Right cardiac atrium (tissue), 5 donors: ENCODE measurements at regions not wholly inside any gene's neighbourhood (a gene's known extent, or its start where the extent isn't known, plus 50 kb on each side); places are given as distances from the start of the nearest gene placed in this dataset.

Source experiments
- ATAC-seq, 2 donors: fragments of 200-7000 bp; cut with Tn5 transposase; one replicate each; pipeline versions ENCODE4 v1.8.0 to v1.9.1; 2020; ENCODE audit warnings: moderate library complexity in 2 of 2, mild to moderate bottlenecking in 1 of 2
- DNase-seq, 3 donors: peaks; one replicate each; pipeline ENCODE4 v3.0.0-alpha.2; 2020
- H3K27ac ChIP-seq: one replicate; pipeline ENCODE4 v1.5.1; 2013; ENCODE audit warnings: mild to moderate bottlenecking, low read length, control low read depth, moderate library complexity
- H3K27me3 ChIP-seq: one replicate; pipeline ENCODE4 v1.6.1; 2013; ENCODE audit not compliant: control insufficient read depth, insufficient read depth
- H3K4me1 ChIP-seq: one replicate; pipeline ENCODE4 v1.6.1; 2013; ENCODE audit warnings: low read length; ENCODE audit not compliant: control insufficient read depth, insufficient read depth
- H3K4me3 ChIP-seq: one replicate; pipeline ENCODE4 v1.5.1; 2013; ENCODE audit warnings: low read length, control low read depth
- H3K9me3 ChIP-seq: one replicate; pipeline ENCODE4 v1.6.1; 2013; ENCODE audit warnings: low read length; ENCODE audit not compliant: control insufficient read depth
- WGBS: extraction: QIAGEN DNeasy Blood & Tissue Kit; methylation state at CpG from one replicate; pipeline ENCODE4 v1.1.7; 2013; 5-methylcytosine and 5-hydroxymethylcytosine counted together
- intact Hi-C, 4 donors: fragments of 100-400 bp; cut with DNase I; formaldehyde crosslinking; loops; one replicate each; pipeline versions ENCODE4 v1.11.0 to v1.14.0; 2022 to 2023
- donor health status: healthy with polysubstance abuse.
- donor health status: DM: no; HTN: yes; CAD: no.
- donor health status: DM: no; HTN: no; CAD: no.
- donor health status: DM: no; HTN: yes; CAD: no; lungs with severe emphysema.
- donor health status: DM: yes; HTN: yes; CAD: no.

DNA sequence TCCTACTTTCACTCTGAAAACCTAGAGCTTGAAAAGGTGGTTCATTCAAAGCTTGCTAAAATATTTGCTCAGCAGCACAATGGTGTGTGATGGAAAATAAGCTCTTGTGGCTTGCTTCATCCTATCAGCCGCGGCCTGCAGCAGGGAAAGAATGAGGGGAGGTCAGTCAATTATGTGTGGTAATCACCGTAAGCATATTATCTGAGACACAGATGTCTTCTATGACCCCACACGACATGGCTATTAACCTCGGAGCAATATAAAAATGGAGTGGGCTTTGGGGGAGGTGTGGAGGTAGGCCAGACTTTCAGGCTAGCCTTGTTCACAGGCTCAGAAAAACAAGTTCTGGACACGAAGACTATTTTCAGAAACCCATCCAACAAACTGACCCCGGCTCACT lies 98.4 kb upstream of the SIX3 start:
- DNase-seq, result no peak
- intact Hi-C loops, result no loop called here
- no peaks in the 10 kb centered on the region for H3K4me1 ChIP-seq
- no peak for ATAC-seq
- H3K27ac ChIP-seq, result no peak overlapping the region
- no peak overlapping the region for H3K4me3 ChIP-seq
- no peaks in the 10 kb centered on the region for H3K27me3 ChIP-seq
- WGBS, result 72% methylated on average over 7 of the region's 7 CpGs
- H3K9me3 ChIP-seq, result no peaks in the 10 kb centered on the region

DNA sequence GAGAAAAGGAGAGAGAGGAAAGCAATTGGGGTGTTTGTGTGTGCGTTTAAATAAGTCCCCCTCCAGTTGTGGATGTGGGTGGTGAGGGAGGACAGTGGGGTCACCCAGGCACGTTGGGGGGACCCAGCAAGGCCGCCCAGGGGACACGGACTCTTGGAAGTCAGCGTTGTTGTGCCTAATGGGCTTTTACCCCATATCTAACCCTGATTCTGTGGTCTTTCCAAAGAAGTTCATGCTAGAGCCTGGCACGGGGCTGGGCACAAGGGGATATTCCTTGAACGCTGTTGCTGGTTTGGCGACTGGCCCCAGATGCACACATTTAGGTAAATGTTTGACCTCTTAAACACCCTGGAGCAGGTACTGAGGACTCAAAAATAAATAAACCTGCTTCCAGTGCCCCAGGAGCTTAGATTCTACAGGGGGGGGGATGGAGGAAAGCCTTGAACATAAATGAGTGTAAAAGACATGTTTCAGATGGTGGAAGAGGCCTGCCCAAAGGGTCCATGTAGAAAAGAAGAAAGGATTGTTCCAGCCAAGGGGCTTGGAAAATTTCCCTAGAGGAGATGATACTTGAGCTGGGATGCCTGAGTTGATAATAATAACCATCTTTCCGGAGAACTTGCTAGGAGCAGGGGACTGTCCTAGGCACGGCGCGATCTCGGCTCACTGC lies 97.7 kb upstream of the SIX3 start:
- H3K27ac ChIP-seq, result no peak overlapping the region
- H3K4me1 ChIP-seq, result no peaks in the 10 kb centered on the region
- H3K9me3 ChIP-seq, result no peaks in the 10 kb centered on the region
- no peak for DNase-seq
- H3K27me3 ChIP-seq, result no peaks in the 10 kb centered on the region
- intact Hi-C loops, result no loop called here
- WGBS, result 89% methylated on average over 13 of the region's 13 CpGs
- H3K4me3 ChIP-seq, result no peak overlapping the region
- no peak for ATAC-seq

DNA sequence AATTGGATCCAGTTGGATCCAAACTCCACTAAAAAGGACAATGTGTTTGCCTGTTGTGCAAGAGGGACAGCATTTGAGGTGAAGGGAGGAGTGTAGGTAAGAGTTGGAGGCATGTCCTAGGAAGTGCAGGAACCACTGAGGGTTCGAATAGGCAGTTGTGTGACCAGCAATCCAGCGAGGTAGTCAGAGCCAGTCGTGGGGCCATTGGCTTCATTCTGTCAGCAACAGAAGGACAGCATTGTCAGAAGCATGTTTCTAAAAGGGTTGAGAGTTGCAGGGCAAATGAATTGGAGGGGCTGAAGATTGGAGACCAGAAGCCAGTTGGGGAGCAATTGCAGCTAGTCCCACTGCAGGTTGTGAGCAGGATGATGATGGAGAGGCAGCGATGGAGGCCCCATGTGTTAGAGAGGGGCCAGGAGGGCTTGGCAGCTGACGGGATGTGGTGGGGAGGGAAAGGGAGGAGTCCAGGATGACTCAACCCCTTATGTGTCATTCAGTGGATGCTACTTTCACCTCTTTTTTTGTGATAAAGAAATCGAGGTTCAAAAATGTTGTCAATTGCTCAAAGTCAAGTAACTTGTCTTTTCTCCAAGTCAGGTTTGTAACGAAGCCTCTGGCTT lies 96.7 kb upstream of the SIX3 start:
- intact Hi-C loops, result no loop called here
- no peak for DNase-seq
- WGBS, result 79% methylated on average over 7 of the region's 7 CpGs
- H3K27me3 ChIP-seq, result no peaks in the 10 kb centered on the region
- H3K4me3 ChIP-seq, result no peak overlapping the region
- no peaks in the 10 kb centered on the region for H3K9me3 ChIP-seq
- H3K27ac ChIP-seq, result no peak overlapping the region
- ATAC-seq, result no peak
- H3K4me1 ChIP-seq, result no peaks in the 10 kb centered on the region

DNA sequence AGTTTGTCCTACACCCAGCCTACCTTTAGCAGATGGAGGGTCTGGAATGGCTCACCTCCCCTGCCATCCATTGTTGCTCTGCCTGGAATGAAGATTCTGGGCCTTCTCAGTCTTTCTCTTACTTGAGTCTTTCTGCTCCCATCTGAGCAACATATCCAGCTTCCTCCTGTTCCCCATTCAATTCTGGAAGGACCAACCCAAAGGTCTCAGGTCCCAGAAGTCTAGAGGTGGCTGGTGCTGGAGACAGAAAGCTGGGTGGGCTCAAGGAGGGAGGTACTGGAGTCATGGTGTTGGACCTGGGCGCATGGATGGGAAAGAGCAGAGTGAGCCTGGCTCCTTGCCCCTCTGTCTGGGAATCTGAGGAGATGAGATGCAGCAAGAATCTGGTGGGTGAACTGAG lies 93.5 kb upstream of the SIX3 start:
- H3K9me3 ChIP-seq, result no peaks in the 10 kb centered on the region
- no peaks in the 10 kb centered on the region for H3K4me1 ChIP-seq
- no peak overlapping the region for H3K4me3 ChIP-seq
- H3K27me3 ChIP-seq, result no peaks in the 10 kb centered on the region
- ATAC-seq (no peak), DNase-seq (no peak)
- intact Hi-C loops, result no loop called here
- H3K27ac ChIP-seq, result no peak overlapping the region
- 90% methylated on average over 1 of the region's 1 CpG for WGBS

DNA sequence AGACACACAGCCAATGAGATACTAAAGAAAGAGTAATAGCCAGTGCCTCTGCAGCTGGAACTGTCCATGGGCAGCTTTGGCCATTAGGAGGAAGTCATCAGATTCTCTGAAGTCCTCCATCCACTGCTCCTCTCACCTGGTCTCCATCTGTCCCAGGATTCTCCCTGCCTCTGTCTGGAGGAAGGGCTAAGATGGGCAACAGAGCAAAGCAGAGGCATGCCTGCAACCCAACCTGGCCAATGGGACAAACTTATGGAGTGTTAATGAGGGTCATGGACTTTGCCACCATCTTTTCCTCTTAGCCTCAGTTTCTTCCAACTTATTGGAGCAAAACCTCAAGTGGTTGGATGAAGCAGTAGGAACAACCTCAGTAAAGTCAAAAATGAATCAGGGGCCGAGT lies 91.5 kb upstream of the SIX3 start:
- H3K27me3 ChIP-seq, result no peaks in the 10 kb centered on the region
- WGBS, result 83% methylated on average over 1 of the region's 1 CpG
- intact Hi-C loops, result no loop called here
- DNase-seq, result no peak
- no peaks in the 10 kb centered on the region for H3K9me3 ChIP-seq
- no peak overlapping the region for H3K4me3 ChIP-seq
- no peaks in the 10 kb centered on the region for H3K4me1 ChIP-seq
- no peak for ATAC-seq
- H3K27ac ChIP-seq, result no peak overlapping the region

DNA sequence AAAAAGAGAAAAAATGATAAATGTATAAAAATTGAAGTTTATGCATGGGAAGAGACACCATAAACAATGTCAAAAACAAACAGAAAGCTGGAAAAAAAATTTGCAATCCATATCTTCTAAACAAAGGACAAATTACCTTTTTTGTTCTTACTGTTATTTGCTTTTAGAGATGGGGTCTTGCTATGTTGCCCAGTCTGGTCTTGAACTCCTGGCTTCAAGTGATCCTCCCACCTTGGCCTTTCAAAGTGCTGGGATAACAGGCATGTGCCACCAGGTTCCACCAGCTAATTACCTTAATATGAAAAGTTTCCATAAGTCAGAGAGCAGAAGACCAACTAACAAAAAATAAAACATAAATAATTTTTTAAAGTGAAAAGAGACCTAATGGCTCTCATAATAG lies 90.0 kb upstream of the SIX3 start:
- no peak overlapping the region for H3K4me3 ChIP-seq
- no peaks in the 10 kb centered on the region for H3K27me3 ChIP-seq
- no peaks in the 10 kb centered on the region for H3K9me3 ChIP-seq
- ATAC-seq (no peak), DNase-seq (no peak)
- H3K27ac ChIP-seq, result no peak overlapping the region
- H3K4me1 ChIP-seq, result no peaks in the 10 kb centered on the region
- intact Hi-C loops, result no loop called here

DNA sequence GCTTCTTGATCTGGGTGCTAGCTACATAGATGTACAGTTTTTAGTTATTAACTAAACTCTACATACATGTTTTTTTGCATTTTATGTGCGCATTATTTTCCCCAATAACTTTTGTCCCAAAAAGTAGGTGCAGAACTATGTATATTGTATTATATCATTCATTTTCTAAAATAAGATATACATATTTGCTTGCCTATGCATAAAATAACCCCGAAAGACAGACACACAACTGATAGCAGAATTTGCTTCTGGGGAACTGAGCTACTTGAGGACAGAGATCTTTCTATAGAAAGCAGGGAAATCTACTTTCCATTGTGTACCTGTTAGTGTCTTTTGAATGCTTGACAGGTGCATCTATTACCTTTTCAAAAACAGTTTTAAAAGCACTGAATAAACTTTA lies 88.9 kb upstream of the SIX3 start:
- H3K9me3 ChIP-seq, result no peaks in the 10 kb centered on the region
- ATAC-seq (no peak), DNase-seq (no peak)
- no peaks in the 10 kb centered on the region for H3K27me3 ChIP-seq
- 86% methylated on average over 2 of the region's 2 CpGs for WGBS
- no peaks in the 10 kb centered on the region for H3K4me1 ChIP-seq
- H3K27ac ChIP-seq, result no peak overlapping the region
- intact Hi-C loops, result no loop called here
- H3K4me3 ChIP-seq, result no peak overlapping the region

DNA sequence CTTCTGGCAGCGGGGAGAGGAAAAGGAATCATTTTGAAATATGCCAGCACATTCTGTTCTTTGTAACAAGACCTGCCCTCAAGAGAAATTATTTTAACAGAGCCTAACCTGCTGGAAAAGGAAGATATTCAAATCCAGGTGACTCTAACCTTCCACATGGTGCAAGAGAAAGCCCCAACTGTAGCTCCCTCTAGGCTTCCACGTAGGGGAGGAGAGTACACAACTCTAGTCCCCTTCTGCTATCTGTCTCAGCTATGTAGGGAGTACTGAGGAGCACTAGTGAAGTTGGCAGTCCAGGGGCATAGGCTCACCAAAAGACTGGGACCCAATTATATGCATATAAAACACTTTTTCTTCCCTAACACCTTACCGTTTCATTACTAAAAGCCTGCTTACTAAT lies 82.2 kb upstream of the SIX3 start:
- H3K9me3 ChIP-seq, result no peaks in the 10 kb centered on the region
- no peaks in the 10 kb centered on the region for H3K4me1 ChIP-seq
- DNase-seq, result no peak
- 58% methylated on average over 3 of the region's 3 CpGs for WGBS
- no peak for ATAC-seq
- no peak overlapping the region for H3K27ac ChIP-seq
- H3K27me3 ChIP-seq, result no peaks in the 10 kb centered on the region
- H3K4me3 ChIP-seq, result no peak overlapping the region
- intact Hi-C loops, result no loop called here

DNA sequence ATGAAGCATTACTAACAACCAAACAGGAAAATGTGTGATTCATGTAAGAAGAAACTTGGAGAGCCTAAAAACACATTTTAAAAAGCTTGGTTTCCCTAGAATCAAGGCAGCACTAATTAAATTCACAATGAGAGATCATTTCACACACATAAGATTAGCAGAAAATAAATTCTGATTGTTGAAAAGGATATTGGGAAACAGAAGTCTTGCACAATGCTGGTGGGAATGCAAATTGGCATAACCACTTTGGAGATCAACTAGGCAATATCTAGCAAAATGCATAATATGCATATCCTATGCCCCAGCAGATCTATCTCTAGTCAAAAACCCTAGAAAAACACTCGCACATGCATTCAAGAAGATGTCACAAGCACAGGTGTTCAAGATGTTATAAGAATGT lies 75.3 kb upstream of the SIX3 start:
- DNase-seq (no peak), ATAC-seq (no peak)
- H3K27ac ChIP-seq, result no peak overlapping the region
- no peaks in the 10 kb centered on the region for H3K4me1 ChIP-seq
- 77% methylated on average over 1 of the region's 1 CpG for WGBS
- H3K4me3 ChIP-seq, result no peak overlapping the region
- no peaks in the 10 kb centered on the region for H3K9me3 ChIP-seq
- no peaks in the 10 kb centered on the region for H3K27me3 ChIP-seq
- intact Hi-C loops, result no loop called here

DNA sequence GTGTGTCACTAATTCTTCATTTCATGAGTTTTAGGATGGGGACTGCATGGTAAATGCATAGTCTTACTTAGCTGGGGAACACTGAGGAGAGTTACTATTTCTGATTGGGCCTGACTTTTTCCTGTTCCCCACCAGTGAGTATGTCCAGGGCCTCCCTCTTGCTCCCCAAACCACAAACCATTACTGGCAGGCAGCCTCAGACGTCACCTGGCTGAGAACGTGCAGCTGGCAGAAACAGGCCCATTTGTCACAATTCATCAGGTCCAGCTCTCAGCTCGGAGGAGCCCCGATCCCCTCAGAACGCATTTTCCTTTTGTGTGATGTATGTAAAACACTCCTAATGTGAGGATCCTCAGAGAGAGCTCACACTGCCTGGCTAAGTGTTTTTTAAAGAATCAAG lies 71.7 kb upstream of the SIX3 start:
- ATAC-seq (no peak), DNase-seq (no peak)
- intact Hi-C loops, result no loop called here
- Histone ChIP-seq H3K27me3 (no peaks in the 10 kb centered on the region), H3K4me3 (no peak overlapping the region), H3K4me1 (no peaks in the 10 kb centered on the region), H3K9me3 (no peaks in the 10 kb centered on the region), H3K27ac (no peak overlapping the region)
- 36% methylated on average over 5 of the region's 5 CpGs for WGBS

DNA sequence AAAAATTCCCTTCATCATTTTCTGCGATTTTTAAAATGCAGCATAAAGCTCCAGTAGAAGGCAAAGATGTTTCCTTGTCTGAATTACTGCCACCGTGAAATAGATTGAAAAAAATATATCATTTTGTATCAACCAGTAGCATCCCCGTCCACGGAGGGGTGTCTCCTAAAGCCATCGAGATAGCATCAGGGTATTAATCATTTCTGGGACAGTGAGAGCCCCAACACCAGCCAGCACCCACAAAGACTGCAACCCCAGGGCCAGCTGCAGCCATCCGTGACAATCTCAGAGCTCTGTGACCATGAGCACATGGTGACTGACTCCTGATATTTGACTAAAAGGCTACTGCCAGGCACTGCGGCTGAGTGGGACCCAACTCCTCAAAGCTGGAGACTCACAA lies 64.1 kb upstream of the SIX3 start:
- Histone ChIP-seq H3K4me1 (no peaks in the 10 kb centered on the region), H3K4me3 (no peak overlapping the region), H3K27me3 (peaks cover 4% of the 10 kb centered on the region), H3K27ac (no peak overlapping the region), H3K9me3 (no peaks in the 10 kb centered on the region)
- no peak for ATAC-seq
- 79% methylated on average over 7 of the region's 7 CpGs for WGBS
- DNase-seq, result no peak
- intact Hi-C loops, result no loop called here
